ENCODE measurements at regions not wholly inside any gene's neighbourhood (a gene's known extent, or its start where the extent isn't known, plus 50 kb on each side); places are given as distances from the start of the nearest gene placed in this dataset.
"Not testable (repeated sequence)": the region's sequence is repeated elsewhere in the genome, so short reads cannot be mapped to it uniquely, and the experiment has no call there.

GRCh38 chr3:177833332-177833731 is 636.0 kb upstream of the TBL1XR1 start:
- DNase-seq = no peak

DNA sequence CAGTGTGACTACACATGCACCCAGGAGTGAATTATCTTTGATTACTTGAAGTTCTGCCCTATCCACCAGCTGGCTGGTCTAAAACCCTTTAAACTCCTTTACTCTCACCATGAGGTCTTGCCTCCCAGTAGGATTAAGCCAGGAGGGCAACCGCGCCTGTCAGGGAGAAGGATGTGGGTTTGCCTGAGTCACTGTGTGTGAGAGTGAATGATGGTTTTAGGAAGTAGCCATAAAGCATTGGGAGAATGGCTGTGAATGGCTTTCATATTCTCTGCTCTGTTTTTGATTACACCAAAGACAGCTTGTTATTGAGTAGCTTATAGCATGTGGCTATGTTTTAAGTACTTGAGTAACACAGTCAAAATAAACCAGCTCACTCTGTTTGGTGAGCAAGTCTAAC is 637.7 kb upstream of the TBL1XR1 start:
- peak; percentile 5 for DNase-seq

GRCh38 chr3:177835917-177836316 is 638.6 kb upstream of the TBL1XR1 start:
- DNase-seq = peak; percentile 11

DNA sequence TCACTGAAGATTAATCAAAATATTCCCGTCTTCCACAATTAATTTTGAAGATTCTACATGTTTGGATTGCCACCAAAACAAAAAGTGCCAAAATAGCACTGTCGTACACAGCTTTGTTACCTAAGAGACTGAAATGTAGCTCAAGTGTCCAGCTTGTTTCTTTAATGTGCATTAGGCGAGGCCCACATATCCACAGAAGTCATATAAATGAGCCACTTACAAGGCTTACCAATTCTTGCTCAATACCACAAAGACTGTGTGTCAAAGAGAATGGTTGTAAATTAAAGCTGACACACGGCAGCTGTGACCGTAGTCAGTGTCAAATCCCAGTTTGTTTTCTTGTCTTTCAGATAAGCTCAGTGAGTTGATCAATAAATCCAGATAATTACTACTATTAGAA is 639.4 kb upstream of the TBL1XR1 start:
- no peak for DNase-seq

GRCh38 chr3:177837951-177838655 is 640.8 kb upstream of the TBL1XR1 start:
- DNase-seq = no peak

DNA sequence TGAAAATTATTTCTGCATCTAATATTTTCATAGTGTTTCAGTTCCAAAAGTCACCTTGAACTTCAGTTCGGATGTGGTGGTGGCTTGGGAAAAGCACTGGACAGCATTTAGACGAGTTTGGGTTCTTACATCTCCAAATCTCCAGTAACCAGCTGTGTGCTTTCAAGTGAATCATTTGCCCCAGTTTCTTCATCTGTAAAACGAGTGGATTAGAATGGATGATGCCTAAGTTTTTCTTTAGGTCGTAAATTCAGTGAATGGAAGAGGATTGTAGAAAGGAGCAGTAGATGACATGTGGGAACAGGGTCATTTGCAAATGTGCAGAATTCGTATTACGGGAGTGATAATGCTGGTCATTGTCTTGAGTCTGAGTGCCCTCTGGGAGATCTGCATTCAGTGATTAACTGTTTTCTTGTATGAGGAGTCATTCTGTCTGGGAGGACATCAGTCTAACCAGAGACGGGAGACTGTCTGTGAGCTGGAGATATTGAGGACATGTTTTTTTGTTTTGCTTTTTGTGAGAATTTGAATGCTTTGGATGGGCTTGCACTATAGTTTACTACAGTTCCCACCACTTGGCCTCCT is 641.6 kb upstream of the TBL1XR1 start:
- DNase-seq = no peak

DNA sequence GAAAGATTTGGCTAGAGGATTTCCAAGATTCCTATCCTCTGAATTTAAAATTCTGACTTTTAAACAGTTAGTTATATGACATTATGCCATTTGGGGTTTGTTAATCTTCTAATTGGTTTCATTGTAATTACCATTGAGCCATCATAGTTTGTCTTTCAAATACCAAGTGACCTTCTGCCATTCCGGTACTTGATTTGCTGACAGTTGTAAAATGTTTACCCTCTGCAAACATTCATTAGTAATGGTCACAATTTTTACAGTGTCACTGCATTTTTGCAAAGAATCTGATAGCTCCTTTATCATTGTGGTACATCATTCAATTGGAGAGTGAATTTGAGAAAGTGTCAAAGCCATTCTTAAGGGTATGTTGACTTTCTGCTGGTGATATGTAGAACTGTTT is 645.0 kb upstream of the TBL1XR1 start:
- no peak for DNase-seq

- no peak for DNase-seq
Observed at GRCh38 chr3:177842743-177843734, 645.8 kb upstream of the TBL1XR1 start.

DNA sequence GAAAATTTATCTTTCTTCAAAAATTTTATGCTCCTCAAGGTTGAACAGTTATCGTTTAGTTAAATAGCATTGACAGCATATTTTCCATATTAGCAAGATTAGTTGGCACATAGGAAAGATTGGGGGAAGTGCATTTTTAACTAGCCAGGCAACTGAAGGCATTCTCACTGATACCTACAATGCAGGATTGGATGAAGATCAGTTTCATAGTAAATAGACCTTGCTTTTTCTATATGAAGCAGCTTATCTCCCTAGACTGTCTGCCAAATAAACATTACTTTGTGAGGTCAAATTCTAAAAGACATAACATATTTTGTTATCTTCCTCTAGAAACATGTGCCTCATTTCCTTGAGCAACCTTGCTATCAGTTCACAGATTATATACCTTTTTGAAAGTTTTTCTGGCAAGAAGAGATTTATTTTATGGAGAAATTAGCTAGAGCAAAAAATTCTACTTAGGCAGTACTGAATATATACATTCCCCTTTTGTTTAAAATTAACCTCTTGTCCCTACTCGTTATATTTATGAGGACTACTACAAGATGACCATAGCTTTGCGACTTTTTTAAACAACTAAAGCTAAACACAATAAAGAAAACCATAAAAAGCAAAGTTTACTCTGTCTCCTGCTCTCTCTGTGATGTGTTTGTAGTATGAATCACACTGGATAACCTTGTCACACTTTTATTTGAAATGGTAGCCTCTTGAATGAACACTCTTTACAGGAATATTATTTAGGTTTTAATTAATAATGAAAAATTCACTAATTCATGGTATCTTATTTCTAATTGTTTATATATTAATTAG is 654.9 kb upstream of the TBL1XR1 start:
- DNase-seq = no peak

DNA sequence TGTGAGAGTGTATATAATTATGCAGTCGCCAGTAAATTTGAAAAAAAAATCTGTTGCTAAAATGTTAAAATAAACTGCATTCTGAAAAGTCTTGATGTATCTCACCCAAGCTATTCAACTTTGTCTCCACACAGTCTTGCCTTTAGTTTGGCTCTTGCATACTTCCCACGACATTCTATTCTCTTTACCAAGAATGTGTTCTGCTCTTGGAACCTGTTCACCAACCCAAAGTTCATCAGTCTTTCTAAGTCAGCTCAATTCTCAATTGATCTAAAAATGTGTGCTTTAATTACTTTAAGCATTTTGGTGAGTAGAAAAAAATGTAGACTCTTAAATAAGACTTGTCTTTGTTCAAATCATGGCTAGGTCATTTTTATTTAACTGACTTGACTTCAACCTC is 657.7 kb upstream of the TBL1XR1 start:
- DNase-seq = no peak

GRCh38 chr3:177860184-177860583 is 662.9 kb upstream of the TBL1XR1 start:
- DNase-seq = no peak

DNA sequence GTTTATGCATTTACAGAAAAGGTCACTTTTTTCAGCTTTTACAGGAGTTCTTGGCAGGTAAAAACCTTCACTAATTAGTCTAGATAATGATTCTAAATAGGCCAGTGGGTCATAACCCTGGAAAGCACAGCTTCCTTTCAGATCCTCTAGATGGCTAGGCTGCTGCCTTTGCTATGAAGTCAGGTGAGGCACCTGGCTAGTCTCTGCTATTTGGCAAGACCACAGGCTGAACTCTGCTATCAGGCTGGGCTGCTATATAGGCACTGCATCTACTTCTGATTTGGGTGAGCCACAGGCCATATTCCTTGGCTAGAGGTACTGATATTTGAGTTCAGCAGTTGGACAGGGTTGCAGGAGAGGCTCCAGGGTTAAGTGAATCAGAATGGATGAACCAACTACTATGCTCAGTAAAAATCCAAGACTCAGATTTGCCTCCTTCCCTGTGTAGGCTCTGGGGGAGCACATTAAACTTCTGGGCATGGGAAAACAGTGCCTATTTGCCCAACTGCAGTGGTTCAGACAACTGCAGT is 665.7 kb upstream of the TBL1XR1 start:
- no peak for DNase-seq

GRCh38 chr3:177871267-177871666 is 665.0 kb upstream of the KCNMB2 start:
- DNase-seq = not testable (repeated sequence)

- DNase-seq = no peak
Observed at GRCh38 chr3:177878192-177878591, 658.0 kb upstream of the KCNMB2 start.

DNA sequence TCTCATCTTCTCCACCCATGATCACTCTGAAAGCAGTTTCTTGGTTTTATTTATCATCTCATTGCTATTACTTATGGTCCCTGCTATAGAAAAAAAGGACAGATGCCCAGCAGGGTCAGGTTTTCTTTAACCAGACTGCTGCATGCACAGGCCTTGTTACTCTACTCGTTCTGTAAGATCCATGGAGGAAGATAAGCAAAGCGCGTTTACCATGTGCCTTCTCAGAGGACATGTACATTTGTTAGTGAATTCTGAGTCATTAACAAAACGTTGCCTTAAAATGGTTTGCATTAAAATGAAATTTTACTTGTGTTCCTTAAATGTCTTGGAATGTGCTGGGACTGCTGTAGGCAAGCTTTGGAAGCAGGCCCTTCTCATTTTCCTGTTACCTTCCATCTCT is 657.3 kb upstream of the KCNMB2 start:
- no peak for DNase-seq

GRCh38 chr3:177881351-177881750 is 654.9 kb upstream of the KCNMB2 start:
- no peak for DNase-seq

- DNase-seq = no peak
Observed at GRCh38 chr3:177882124-177882648, 654.0 kb upstream of the KCNMB2 start.

DNA sequence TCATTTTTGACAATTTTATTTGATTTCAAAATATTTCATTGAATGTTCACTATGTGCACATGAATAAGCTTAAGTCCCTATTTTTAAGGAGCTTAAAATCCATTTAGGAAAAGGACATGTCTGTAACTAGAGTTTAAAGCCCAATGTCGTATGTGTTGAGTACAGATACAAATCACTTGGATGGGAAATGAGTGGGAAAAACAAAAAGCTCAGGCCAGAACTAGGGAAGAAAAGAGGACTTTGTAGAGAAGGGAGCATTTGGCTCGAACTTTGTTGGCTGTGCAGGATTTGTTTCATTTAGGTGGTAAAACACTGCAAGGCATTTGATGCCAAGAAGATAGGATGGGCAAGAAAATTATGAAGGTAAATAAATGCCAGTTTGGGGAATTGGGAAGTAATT is 653.1 kb upstream of the KCNMB2 start:
- DNase-seq = no peak

DNA sequence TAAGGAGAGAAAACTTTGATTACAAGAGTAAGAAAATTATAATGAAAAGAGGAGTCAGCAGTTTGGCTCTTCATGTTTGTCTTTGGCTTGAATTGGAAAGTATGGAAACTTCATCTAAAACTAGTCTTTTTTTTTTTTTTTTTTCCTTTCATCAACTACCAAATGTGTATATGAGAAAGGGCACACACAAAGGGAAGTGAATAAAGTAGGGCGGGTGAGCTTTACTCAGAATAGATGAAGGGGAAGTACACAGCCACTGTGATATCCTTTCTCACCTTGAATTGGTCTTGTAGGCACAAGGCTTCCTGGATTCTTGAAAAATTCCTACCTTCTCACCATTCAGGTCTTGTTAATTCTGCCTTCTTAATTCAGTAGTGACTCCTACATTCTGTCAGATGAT is 652.3 kb upstream of the KCNMB2 start:
- DNase-seq = no peak

- no peak for DNase-seq
Observed at GRCh38 chr3:177885063-177885462, 651.2 kb upstream of the KCNMB2 start.

DNA sequence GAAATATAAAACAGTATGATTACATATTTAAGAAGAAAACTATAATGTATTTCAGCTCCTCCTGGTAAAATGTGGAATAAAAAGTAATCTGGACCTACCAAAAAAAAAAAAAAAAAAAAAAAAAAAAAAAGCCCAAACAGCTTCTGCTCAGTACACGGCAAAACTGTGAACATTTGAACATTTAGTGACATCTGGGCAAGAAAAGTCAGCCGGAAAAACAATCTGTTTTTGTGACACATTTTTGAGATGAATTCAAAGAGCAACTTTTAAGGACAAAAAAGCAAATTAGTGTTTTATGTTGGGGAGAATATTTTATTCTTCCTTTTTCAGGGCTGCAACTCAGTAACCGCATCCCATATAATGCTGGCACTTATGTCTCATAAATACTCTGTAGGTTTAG is 649.7 kb upstream of the KCNMB2 start:
- DNase-seq = no peak

DNA sequence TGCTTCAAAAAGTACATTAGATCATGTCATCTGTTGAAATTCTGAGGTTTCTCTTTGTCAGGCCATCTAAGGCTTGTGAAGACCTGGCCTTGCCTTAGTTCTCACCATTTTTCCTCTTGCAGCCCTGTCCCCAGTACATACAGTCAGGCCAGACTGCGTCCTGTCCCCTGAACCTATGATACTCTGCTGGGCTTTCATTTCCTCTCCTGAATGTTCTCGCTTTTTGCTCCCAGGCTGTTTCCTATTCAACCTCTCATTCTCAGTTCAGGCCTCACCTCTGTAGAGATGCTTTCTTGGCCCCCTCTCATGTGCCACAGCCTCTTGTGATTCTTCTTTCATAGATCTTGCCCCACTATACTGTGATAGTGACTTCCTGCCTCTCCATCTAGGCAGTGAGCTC is 648.8 kb upstream of the KCNMB2 start:
- DNase-seq = no peak
